HEK293T (cell line): ENCODE measurements at regions not wholly inside any gene's neighbourhood (a gene's known extent, or its start where the extent isn't known, plus 50 kb on each side); places are given as distances from the start of the nearest gene placed in this dataset.

Experiments
- FOXA1 ChIP-seq: fragments of 450-650 bp; IDR thresholded peaks from 2 replicates; pipeline ENCODE4 v1.6.1; 2016; ENCODE audit warnings: mild to moderate bottlenecking
- L3MBTL2 ChIP-seq: fragments of 450-650 bp; conservative IDR thresholded peaks from 2 replicates; pipeline ENCODE4 v1.6.1; 2016; ENCODE audit warnings: mild to moderate bottlenecking
- NFRKB ChIP-seq: fragments of 450-650 bp; IDR thresholded peaks from 2 replicates; pipeline ENCODE4 v1.6.1; 2016; ENCODE audit warnings: mild to moderate bottlenecking, moderate library complexity
- TARDBP ChIP-seq: fragments of 450-650 bp; IDR thresholded peaks from 2 replicates; pipeline ENCODE4 v1.6.1; 2016
- ZNF384 ChIP-seq: fragments of 450-650 bp; IDR thresholded peaks from 2 replicates; pipeline ENCODE4 v1.6.1; 2016
- TF ChIP-seq, protein P1 (sequence below): fragments of 450-650 bp; IDR thresholded peaks from 2 replicates; pipeline ENCODE4 v1.6.1; 2016

DNA sequence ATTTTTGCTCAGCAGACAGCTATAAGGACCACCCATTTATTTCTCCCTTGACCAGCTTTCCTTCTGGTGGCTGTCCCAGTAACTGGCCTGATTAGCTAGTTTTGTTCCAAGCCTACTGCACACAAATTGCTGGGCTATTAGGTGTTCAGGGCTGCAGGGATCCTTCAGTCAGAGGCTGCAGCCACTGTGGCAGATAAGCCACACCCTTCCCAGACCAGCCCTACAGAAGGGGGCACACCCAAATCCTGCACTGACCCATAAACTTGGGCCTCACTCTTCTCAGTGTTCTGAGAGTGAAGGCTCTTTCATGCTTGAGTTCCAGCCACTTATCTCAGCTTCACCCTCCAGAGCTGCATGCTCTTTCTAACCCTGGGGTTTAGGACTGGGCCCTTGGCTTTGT is 200.0 kb downstream of the AASDHPPT start:
- TF ChIP-seq FOXA1 = no peak
- TF ChIP-seq, protein P1, sequence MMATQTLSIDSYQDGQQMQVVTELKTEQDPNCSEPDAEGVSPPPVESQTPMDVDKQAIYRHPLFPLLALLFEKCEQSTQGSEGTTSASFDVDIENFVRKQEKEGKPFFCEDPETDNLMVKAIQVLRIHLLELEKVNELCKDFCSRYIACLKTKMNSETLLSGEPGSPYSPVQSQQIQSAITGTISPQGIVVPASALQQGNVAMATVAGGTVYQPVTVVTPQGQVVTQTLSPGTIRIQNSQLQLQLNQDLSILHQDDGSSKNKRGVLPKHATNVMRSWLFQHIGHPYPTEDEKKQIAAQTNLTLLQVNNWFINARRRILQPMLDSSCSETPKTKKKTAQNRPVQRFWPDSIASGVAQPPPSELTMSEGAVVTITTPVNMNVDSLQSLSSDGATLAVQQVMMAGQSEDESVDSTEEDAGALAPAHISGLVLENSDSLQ = no peak
- TF ChIP-seq TARDBP = no peak
- TF ChIP-seq ZNF384 = no peak
- no peak for TF ChIP-seq NFRKB
- no peak for TF ChIP-seq L3MBTL2
